T-cell (primary cell): ENCODE measurements at regions not wholly inside any gene's neighbourhood (a gene's known extent, or its start where the extent isn't known, plus 50 kb on each side); places are given as distances from the start of the nearest gene placed in this dataset.
"Not testable (repeated sequence)": the region's sequence is repeated elsewhere in the genome, so short reads cannot be mapped to it uniquely, and the experiment has no call there.

ENCODE experiments used
- ATAC-seq, 4 experiments: fragments of 200-7000 bp in 3 of 4; fragments of 150-1000 bp in 1 of 4; cut with Tn5 transposase; replicated peaks in 1 of 4; 1 replicate in 3 of 4; 2 replicates in 1 of 4; pipeline ENCODE4 v1.10.0; 2021; ENCODE audit warnings: moderate library complexity in 3 of 4, mild to moderate bottlenecking in 2 of 4, moderate number of reproducible peaks in 1 of 4
- CTCF ChIA-PET, 2 donors: fragments of 300-600 bp; sonication (Branson Sonifier 250); formaldehyde crosslinking; loops; one replicate each; lab custom pipeline; 2022; ENCODE audit warnings: antibody characterized with exemption in 2 of 2; lab: Charles Lee
- POLR2A ChIA-PET, 2 donors: fragments of 300-600 bp; sonication (Branson Sonifier 250); formaldehyde crosslinking; loops; one replicate each; lab custom pipeline; 2022; ENCODE audit warnings: antibody characterized with exemption in 2 of 2; lab: Charles Lee
- DNase-seq, 35 experiments: peaks; one replicate each; pipeline versions ENCODE4 v3.0.0 to v3.0.0-alpha.2; 2013 to 2023
- H3K27ac ChIP-seq: one replicate; pipeline ENCODE4 v1.5.1; 2013; ENCODE audit warnings: low read length
- H3K27me3 ChIP-seq, 2 experiments: replicated peaks in 1 of 2; 1 replicate in 1 of 2; 2 replicates in 1 of 2; pipeline versions ENCODE4 v1.6.1 to v1.7.0; 2013; ENCODE audit warnings: low read length in 1 of 2, mixed read lengths in 1 of 2; ENCODE audit not compliant: control insufficient read depth in 2 of 2, insufficient read depth in 2 of 2; ENCODE audit errors: extremely low read depth in 1 of 2
- H3K36me3 ChIP-seq, 2 donors: 1 replicate in 1 of 2; 2 replicates in 1 of 2; pipeline versions ENCODE4 v1.6.1 to v1.7.0; 2013; ENCODE audit warnings: low read length in 1 of 2; ENCODE audit not compliant: control insufficient read depth in 2 of 2, insufficient read depth in 1 of 2; ENCODE audit errors: extremely low read depth in 1 of 2
- H3K4me1 ChIP-seq, 2 experiments: 1 replicate in 1 of 2; 2 replicates in 1 of 2; pipeline versions ENCODE4 v1.6.1 to v1.7.0; 2013; ENCODE audit warnings: low read length in 2 of 2, mixed read lengths in 1 of 2; ENCODE audit not compliant: insufficient read depth in 2 of 2, control insufficient read depth in 1 of 2; ENCODE audit errors: extremely low read depth in 1 of 2
- H3K4me3 ChIP-seq, 2 donors: 1 replicate in 1 of 2; 2 replicates in 1 of 2; pipeline versions ENCODE4 v1.5.1 to v1.7.0; 2013; ENCODE audit warnings: mild to moderate bottlenecking in 2 of 2, low read length in 1 of 2, moderate library complexity in 1 of 2; ENCODE audit not compliant: control insufficient read depth in 1 of 2; ENCODE audit errors: extremely low read depth in 1 of 2
- H3K9me3 ChIP-seq: 2 replicates; pipeline ENCODE4 v1.7.0; 2013
- H3K27ac Mint-ChIP-seq, 2 donors: one replicate each; pipeline ENCODE4 v1.8.0; 2020 to 2021; ENCODE audit warnings: mild to moderate bottlenecking in 2 of 2, mixed read lengths in 2 of 2
- H3K27me3 Mint-ChIP-seq, 2 donors: one replicate each; pipeline ENCODE4 v1.8.0; 2021 to 2022; ENCODE audit warnings: mixed read lengths in 2 of 2
- H3K36me3 Mint-ChIP-seq: one replicate; pipeline ENCODE4 v1.8.0; 2021; ENCODE audit warnings: mixed read lengths
- H3K4me1 Mint-ChIP-seq, 3 donors: one replicate each; pipeline ENCODE4 v1.8.0; 2020 to 2022; ENCODE audit warnings: mixed read lengths in 3 of 3, mild to moderate bottlenecking in 1 of 3
- H3K4me3 Mint-ChIP-seq, 3 donors: one replicate each; pipeline ENCODE4 v1.8.0; 2020 to 2022; ENCODE audit warnings: mild to moderate bottlenecking in 3 of 3, mixed read lengths in 3 of 3, moderate library complexity in 3 of 3
- H3K9me3 Mint-ChIP-seq, 3 donors: one replicate each; pipeline ENCODE4 v1.8.0; 2020 to 2022; ENCODE audit warnings: mixed read lengths in 3 of 3
- WGBS: methylation state at CpG from one replicate; pipeline ENCODE4 v1.1.5; 2013; ENCODE audit warnings: missing lambda C conversion rate; ENCODE audit not compliant: insufficient coverage; 5-methylcytosine and 5-hydroxymethylcytosine counted together

DNA sequence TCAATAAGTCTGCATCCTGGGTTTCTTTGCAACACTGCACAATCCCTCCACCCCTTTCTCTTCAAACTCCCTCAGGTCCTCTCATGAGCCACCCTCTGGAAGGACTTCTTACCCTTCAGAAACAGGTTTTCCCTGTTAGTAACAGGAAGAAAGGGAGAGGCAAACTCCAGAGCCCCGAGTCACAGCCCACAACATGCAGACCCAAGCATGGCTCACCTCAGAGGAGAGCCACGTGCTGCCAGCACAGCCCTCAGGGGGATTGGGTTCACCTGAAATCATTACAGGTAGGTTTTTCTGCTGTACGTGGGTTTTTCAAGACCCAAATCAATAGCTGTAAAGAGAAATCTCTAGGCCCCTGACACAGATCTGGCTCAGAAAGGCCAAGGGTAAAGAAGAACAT lies 359.7 kb upstream of the ATP10A start:
- ChIA-PET POLR2A (no interaction called here), CTCF (no interaction called here)
- Histone ChIP-seq H3K9me3 (no peaks in the 10 kb centered on the region), H3K4me3 (no peak overlapping the region), H3K27me3 (peaks cover 0 to 2% of the 10 kb centered on the region in 2 experiments), H3K36me3 (no peaks in the 10 kb centered on the region), H3K4me1 (no peaks in the 10 kb centered on the region), H3K27ac (no peak overlapping the region)
- no peaks in the 10 kb centered on the region for H3K4me1 Mint-ChIP-seq
- no peak overlapping the region for H3K4me3 Mint-ChIP-seq
- no peak overlapping the region for H3K27ac Mint-ChIP-seq
- peaks cover 3% of the 10 kb centered on the region in 2 donors for H3K27me3 Mint-ChIP-seq
- ATAC-seq (no peak), DNase-seq (no peak)
- whole genome bisulfite sequencing: 58% methylated on average over 2 of the region's 3 CpGs
- peaks cover 6 to 9% (median 9%) of the 10 kb centered on the region in 3 donors for H3K9me3 Mint-ChIP-seq
- no peaks in the 10 kb centered on the region for H3K36me3 Mint-ChIP-seq

DNA sequence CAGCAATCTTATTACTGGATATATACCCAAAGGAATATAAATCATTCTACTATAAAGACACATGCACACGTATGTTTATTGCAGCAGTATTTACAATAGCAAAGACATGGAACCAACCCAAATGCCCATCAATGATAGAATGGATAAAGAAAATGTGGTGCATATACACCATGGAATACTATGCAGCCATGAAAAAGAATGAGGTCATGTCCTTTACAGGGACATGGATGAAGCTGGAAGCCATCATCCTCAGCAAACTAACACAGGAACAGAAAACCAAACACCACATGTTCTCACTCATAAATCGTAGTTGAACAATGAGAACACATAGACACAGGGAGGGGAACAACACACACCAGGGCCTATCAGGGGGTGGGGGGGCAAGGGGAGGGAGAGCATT lies 353.9 kb upstream of the ATP10A start:
- H3K9me3 Mint-ChIP-seq, CTCF ChIA-PET, H3K4me1 ChIP-seq, H3K4me3 ChIP-seq, H3K4me1 Mint-ChIP-seq, POLR2A ChIA-PET, ATAC-seq, H3K27me3 ChIP-seq, H3K36me3 Mint-ChIP-seq, H3K36me3 ChIP-seq, DNase-seq, H3K9me3 ChIP-seq, H3K4me3 Mint-ChIP-seq, H3K27me3 Mint-ChIP-seq, H3K27ac Mint-ChIP-seq, H3K27ac ChIP-seq: not testable (repeated sequence)
- WGBS: no CpG with 5 or more reads among the region's 2 CpGs

DNA sequence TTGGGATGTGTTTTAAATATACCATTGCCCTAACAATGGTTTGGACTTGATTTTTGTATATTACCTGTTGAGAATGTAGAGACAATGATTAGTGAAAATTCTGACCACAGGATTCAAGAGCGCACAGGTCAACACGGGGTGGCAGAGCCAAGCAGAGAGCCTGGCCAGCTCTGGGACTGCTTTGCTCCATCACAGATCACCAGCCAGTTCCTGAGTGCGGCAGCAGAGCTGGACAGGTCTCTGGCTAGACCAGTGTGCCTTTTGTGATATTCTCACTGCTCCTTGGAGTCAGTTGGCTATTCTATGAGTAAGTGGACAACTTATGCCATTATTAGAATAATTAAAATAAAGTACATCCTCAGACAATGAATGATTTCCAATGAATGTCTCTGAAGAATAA lies 351.2 kb upstream of the ATP10A start:
- 83% methylated on average over 2 of the region's 3 CpGs for WGBS
- no peaks in the 10 kb centered on the region for H3K36me3 Mint-ChIP-seq
- H3K27ac ChIP-seq: no peak overlapping the region

DNA sequence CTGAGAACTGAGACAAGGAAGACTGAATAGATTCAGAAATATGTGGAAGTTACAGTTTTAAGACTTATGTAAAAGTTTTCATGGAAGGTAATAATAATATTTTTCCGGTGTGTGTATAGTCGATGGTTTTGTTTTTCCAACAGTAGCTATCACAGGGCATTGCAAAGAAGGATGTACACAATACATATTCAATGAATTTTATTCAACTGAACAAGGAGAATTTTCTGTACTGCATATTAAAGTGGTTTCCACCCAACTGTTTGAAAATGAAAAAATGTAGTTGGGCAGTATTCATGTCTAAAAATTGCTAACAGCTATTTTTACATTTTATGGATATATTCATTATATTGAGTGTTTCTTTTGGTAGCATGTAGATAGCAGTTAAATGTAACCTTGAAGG lies 350.3 kb upstream of the ATP10A start:
- no peak overlapping the region for H3K27ac ChIP-seq
- H3K4me1 Mint-ChIP-seq: no peaks in the 10 kb centered on the region
- H3K4me3 Mint-ChIP-seq: no peak overlapping the region
- WGBS: no CpG with 5 or more reads among the region's 2 CpGs
- no peaks in the 10 kb centered on the region for H3K27me3 Mint-ChIP-seq
- no peak overlapping the region for H3K4me3 ChIP-seq
- no peaks in the 10 kb centered on the region for H3K36me3 Mint-ChIP-seq
- ChIA-PET POLR2A (no interaction called here), CTCF (interaction anchor here in 1 of 2 donors (0.7 kb wide), 1 partner anchor 96 kb away, joined by 3 read pairs; no protein-coding TSS in a partner anchor)
- no peak for DNase-seq
- no peaks in the 10 kb centered on the region for H3K27me3 ChIP-seq
- ATAC-seq: no peak
- H3K9me3 Mint-ChIP-seq: peaks cover 0 to 3% (median 3%) of the 10 kb centered on the region in 3 donors
- H3K27ac Mint-ChIP-seq: no peak overlapping the region
- H3K36me3 ChIP-seq: no peaks in the 10 kb centered on the region
- no peaks in the 10 kb centered on the region for H3K9me3 ChIP-seq
- no peaks in the 10 kb centered on the region for H3K4me1 ChIP-seq

More for the DNA sequence above, 351.2 kb upstream of the ATP10A start:
- Mint-ChIP-seq H3K27me3 (no peaks in the 10 kb centered on the region), H3K4me1 (no peaks in the 10 kb centered on the region), H3K9me3 (peaks cover 0 to 3% (median 3%) of the 10 kb centered on the region in 3 donors), H3K27ac (no peak overlapping the region), H3K4me3 (no peak overlapping the region)
- POLR2A ChIA-PET: no interaction called here
- Histone ChIP-seq H3K4me3 (no peak overlapping the region), H3K36me3 (no peaks in the 10 kb centered on the region), H3K27me3 (no peaks in the 10 kb centered on the region), H3K9me3 (no peaks in the 10 kb centered on the region), H3K4me1 (no peaks in the 10 kb centered on the region)
- DNase-seq: no peak
- CTCF ChIA-PET: no interaction called here
- ATAC-seq: no peak

DNA sequence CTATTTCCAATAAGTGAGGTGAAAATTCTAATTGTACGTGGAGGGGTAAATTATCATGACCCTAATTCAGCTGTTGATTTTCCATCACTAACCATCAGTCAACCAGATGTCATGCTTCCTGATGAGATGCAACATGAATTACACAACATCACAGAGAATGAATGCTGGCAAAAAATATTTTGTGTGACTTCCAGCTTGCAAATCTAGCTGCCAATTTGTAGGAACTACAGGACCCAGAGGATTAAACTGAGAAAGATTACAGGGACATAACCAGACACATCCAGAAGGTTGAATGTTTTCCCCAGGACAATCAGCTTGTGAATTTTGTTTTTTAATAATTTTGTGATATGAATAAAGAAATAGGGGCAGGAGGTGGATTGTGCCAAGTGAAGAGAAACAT lies 349.0 kb upstream of the ATP10A start:
- POLR2A ChIA-PET: no interaction called here

DNA sequence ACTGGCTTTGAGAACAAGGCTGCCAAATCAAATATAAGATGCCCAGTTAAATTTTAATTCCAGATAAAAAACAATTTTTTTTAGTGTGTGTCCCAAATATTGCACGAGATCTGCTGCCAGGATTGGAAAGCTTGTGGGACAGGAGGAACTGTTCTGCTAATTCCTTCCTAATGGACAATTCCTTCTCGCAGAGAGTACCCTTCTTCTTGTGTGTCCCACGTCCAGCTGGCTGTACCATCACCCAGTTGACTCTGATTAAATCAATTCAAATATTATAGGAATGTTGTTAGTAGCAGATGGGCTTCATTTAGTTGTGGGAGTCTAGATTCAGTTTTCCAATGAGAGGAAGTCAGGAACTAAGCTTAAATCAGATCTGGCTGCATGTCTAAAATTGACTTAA lies 347.9 kb upstream of the ATP10A start:
- H3K27ac ChIP-seq: no peak overlapping the region
- H3K27me3 Mint-ChIP-seq: no peaks in the 10 kb centered on the region
- no peak overlapping the region for H3K4me3 Mint-ChIP-seq
- H3K4me1 ChIP-seq: no peaks in the 10 kb centered on the region
- ChIA-PET CTCF (no interaction called here), POLR2A (no interaction called here)
- 50% methylated on average over 1 of the region's 3 CpGs for WGBS
- H3K4me3 ChIP-seq: no peak overlapping the region
- H3K9me3 ChIP-seq: no peaks in the 10 kb centered on the region
- H3K27ac Mint-ChIP-seq: no peak overlapping the region
- H3K36me3 ChIP-seq: no peaks in the 10 kb centered on the region
- H3K4me1 Mint-ChIP-seq: no peaks in the 10 kb centered on the region
- H3K9me3 Mint-ChIP-seq: no peaks in the 10 kb centered on the region
- H3K27me3 ChIP-seq: no peaks in the 10 kb centered on the region
- ATAC-seq (no peak), DNase-seq (no peak)
- no peaks in the 10 kb centered on the region for H3K36me3 Mint-ChIP-seq

More for the DNA sequence above, 349.0 kb upstream of the ATP10A start:
- CTCF ChIA-PET: no interaction called here
- no peaks in the 10 kb centered on the region for H3K27me3 Mint-ChIP-seq
- no peak overlapping the region for H3K27ac ChIP-seq
- no peak overlapping the region for H3K27ac Mint-ChIP-seq
- no peaks in the 10 kb centered on the region for H3K36me3 ChIP-seq
- no peaks in the 10 kb centered on the region for H3K9me3 ChIP-seq
- no CpG with 5 or more reads among the region's 1 CpG for WGBS
- no peaks in the 10 kb centered on the region for H3K4me1 Mint-ChIP-seq
- no peak overlapping the region for H3K4me3 Mint-ChIP-seq
- H3K27me3 ChIP-seq: no peaks in the 10 kb centered on the region
- peaks cover 0 to 3% (median 2%) of the 10 kb centered on the region in 3 donors for H3K9me3 Mint-ChIP-seq
- H3K4me3 ChIP-seq: no peak overlapping the region
- H3K4me1 ChIP-seq: no peaks in the 10 kb centered on the region
- ATAC-seq: no peak
- H3K36me3 Mint-ChIP-seq: no peaks in the 10 kb centered on the region
- no peak for DNase-seq
